HCT116 (cell line): ENCODE measurements at regions not wholly inside any gene's neighbourhood (a gene's known extent, or its start where the extent isn't known, plus 50 kb on each side); places are given as distances from the start of the nearest gene placed in this dataset.

Experiments used
- ATAC-seq: fragments of 200-7000 bp; cut with Tn5 transposase; 2 replicates; pipeline ENCODE4 v1.9.1; 2020; ENCODE audit warnings: mild to moderate bottlenecking, moderate library complexity
- BruUV-seq: library from RNA; stranded (reverse); fragments of 400-500 nt; replicated peaks from 2 replicates; lab custom pipeline; 2021; lab: Mats Ljungman, UMichigan
- CTCF ChIA-PET: fragments of 300-600 bp; sonication (Branson Sonifier 250); formaldehyde crosslinking; loops from one replicate; lab custom pipeline; 2021; ENCODE audit warnings: antibody characterized with exemption; lab: Charles Lee
- POLR2A ChIA-PET: fragments of 300-600, 350-600 bp; sonication (Branson Sonifier 250); formaldehyde crosslinking; loops from one replicate; lab custom pipeline; 2021; ENCODE audit warnings: antibody characterized with exemption; lab: Charles Lee
- RAD21 ChIA-PET, 2 experiments: fragments of 300-600 bp; sonication (Branson Sonifier 250); formaldehyde crosslinking; loops; one replicate each; lab custom pipeline; 2023; ENCODE audit warnings: low total read pairs in 2 of 2; ENCODE audit not compliant: uncharacterized antibody in 2 of 2, unreplicated experiment in 2 of 2, low non-redundant PET in 1 of 2; lab: Charles Lee
- DNase-seq: peaks from one replicate; pipeline ENCODE4 v3.0.0-alpha.2; 2010; ENCODE audit warnings: low read depth, low spot score
- H2AFZ ChIP-seq: fragments of 200-600 bp; shearing (Covaris generic), sonication (generic); 2 replicates; pipeline ENCODE4 v1.6.1; 2017; ENCODE audit warnings: low read depth, mixed run types, mixed read lengths, antibody characterized with exemption, low read length; ENCODE audit not compliant: poor library complexity, severe bottlenecking
- H3K27ac ChIP-seq: 2 replicates; pipeline ENCODE4 v1.5.1; 2012; ENCODE audit warnings: low read depth, low read length
- H3K27me3 ChIP-seq: fragments of 200-600 bp; sonication (generic); 2 replicates; pipeline ENCODE4 v1.6.1; 2016; ENCODE audit warnings: mixed run types, low read length, mixed read lengths; ENCODE audit not compliant: insufficient read depth
- H3K36me3 ChIP-seq, 2 experiments: fragments of 200-500 bp in 1 of 2; fragments of 200-600 bp in 1 of 2; sonication (Bioruptor generic) in 1 of 2; sonication (generic) in 1 of 2; 2 replicates each; pipeline versions ENCODE4 v1.5.1 to v1.6.1; 2014 to 2016; ENCODE audit warnings: low read length in 2 of 2, inconsistent platforms in 1 of 2, mixed read lengths in 1 of 2, mixed run types in 1 of 2; ENCODE audit not compliant: insufficient read depth in 2 of 2, control insufficient read depth in 1 of 2
- H3K4me1 ChIP-seq, 2 experiments: fragments of 200-600 bp in 1 of 2; sonication (generic) in 1 of 2; 2 replicates each; pipeline versions ENCODE4 v1.5.1 to v1.6.1; 2012 to 2017; ENCODE audit warnings: low read length in 2 of 2, inconsistent platforms in 1 of 2, mild to moderate bottlenecking in 1 of 2, mixed read lengths in 1 of 2, mixed run types in 1 of 2, moderate library complexity in 1 of 2; ENCODE audit not compliant: insufficient read depth in 2 of 2, control insufficient read depth in 1 of 2
- H3K4me2 ChIP-seq: fragments of 200-600 bp; sonication (generic); 2 replicates; pipeline ENCODE4 v1.6.1; 2017; ENCODE audit warnings: mixed run types, low read length, mixed read lengths
- H3K4me3 ChIP-seq, 2 experiments: fragments of 200-600 bp in 1 of 2; sonication (generic) in 1 of 2; replicated peaks in 1 of 2; 2 replicates each; pipeline ENCODE4 v1.5.1; 2011 to 2016; ENCODE audit warnings: low read length in 2 of 2, control low read depth in 1 of 2, low read depth in 1 of 2, mild to moderate bottlenecking in 1 of 2, mixed read lengths in 1 of 2, mixed run types in 1 of 2
- H3K79me2 ChIP-seq: fragments of 200-600 bp; sonication (generic); 2 replicates; pipeline ENCODE4 v1.6.1; 2017; ENCODE audit warnings: mild to moderate bottlenecking, mixed run types, low read length, moderate library complexity, mixed read lengths; ENCODE audit not compliant: insufficient read depth
- H3K9ac ChIP-seq: fragments of 200-600 bp; sonication (generic); 2 replicates; pipeline ENCODE4 v1.6.1; 2016; ENCODE audit warnings: low read length, mixed read lengths
- H3K9me2 ChIP-seq: fragments of 200-600 bp; sonication (generic), shearing (Covaris generic); 2 replicates; pipeline ENCODE4 v1.6.1; 2017; ENCODE audit warnings: mixed run types, mild to moderate bottlenecking, moderate library complexity; ENCODE audit not compliant: insufficient read depth
- H3K9me3 ChIP-seq, 2 experiments: fragments of 200-500 bp in 1 of 2; fragments of 200-600 bp in 1 of 2; sonication (Bioruptor generic) in 1 of 2; sonication (generic) in 1 of 2; 2 replicates each; pipeline ENCODE4 v1.6.1; 2014 to 2017; ENCODE audit warnings: low read length in 2 of 2, mixed read lengths in 2 of 2, inconsistent platforms in 1 of 2, low read depth in 1 of 2, mild to moderate bottlenecking in 1 of 2, mixed run types in 1 of 2, moderate library complexity in 1 of 2; ENCODE audit not compliant: control insufficient read depth in 1 of 2, insufficient read depth in 1 of 2
- H4K20me1 ChIP-seq: fragments of 200-600 bp; sonication (generic), shearing (Covaris generic); 2 replicates; pipeline ENCODE4 v1.6.1; 2017; ENCODE audit warnings: mixed run types, mild to moderate bottlenecking, moderate library complexity; ENCODE audit not compliant: insufficient read depth
- ATF3 ChIP-seq: IDR thresholded peaks from 2 replicates; pipeline ENCODE4 v1.6.1; 2012
- CTCF ChIP-seq, 3 experiments: fragments of 200-600 bp in 1 of 3; sonication (generic) in 1 of 3; IDR thresholded peaks in 2 of 3; conservative IDR thresholded peaks in 1 of 3; 2 replicates each; pipeline ENCODE4 v1.5.1; 2012 to 2017; ENCODE audit warnings: low read depth in 2 of 3, low read length in 2 of 3, antibody characterized with exemption in 1 of 3, borderline replicate concordance in 1 of 3, control low read depth in 1 of 3, mild to moderate bottlenecking in 1 of 3, mixed read lengths in 1 of 3, mixed run types in 1 of 3, moderate library complexity in 1 of 3; ENCODE audit not compliant: insufficient read depth in 1 of 3
- EGR1 ChIP-seq: IDR thresholded peaks from 2 replicates; pipeline ENCODE4 v1.6.1; 2012; ENCODE audit warnings: low read depth
- ELF1 ChIP-seq: IDR thresholded peaks from 2 replicates; pipeline ENCODE4 v1.6.1; 2012; ENCODE audit warnings: low read depth, borderline replicate concordance
- EZH2 ChIP-seq: fragments of 200-600 bp; sonication (generic); IDR thresholded peaks from 2 replicates; pipeline ENCODE4 v1.6.1; 2017; ENCODE audit warnings: antibody characterized with exemption, mixed run types
- EZH2phosphoT487 ChIP-seq: fragments of 200-600 bp; IDR thresholded peaks from 2 replicates; pipeline ENCODE4 v1.6.1; 2018; ENCODE audit warnings: antibody characterized with exemption, borderline replicate concordance
- FOSL1 ChIP-seq: IDR thresholded peaks from 2 replicates; pipeline ENCODE4 v1.6.1; 2012; ENCODE audit warnings: low read depth
- JUND ChIP-seq: IDR thresholded peaks from 2 replicates; pipeline ENCODE4 v1.6.1; 2012
- MAX ChIP-seq: IDR thresholded peaks from 2 replicates; pipeline ENCODE4 v1.6.1; 2012
- POLR2A ChIP-seq: IDR thresholded peaks from 2 replicates; pipeline ENCODE4 v1.7.0; 2011; ENCODE audit warnings: borderline replicate concordance; ENCODE audit not compliant: insufficient read depth, insufficient read length; ENCODE audit errors: extremely low read depth
- POLR2AphosphoS5 ChIP-seq: IDR thresholded peaks from 2 replicates; pipeline ENCODE4 v1.6.1; 2011; ENCODE audit warnings: mild to moderate bottlenecking, low read depth, low read length, moderate library complexity
- RAD21 ChIP-seq: IDR thresholded peaks from 2 replicates; pipeline ENCODE4 v1.6.1; 2012; ENCODE audit warnings: low read depth, mild to moderate bottlenecking
- SRF ChIP-seq: IDR thresholded peaks from 2 replicates; pipeline ENCODE4 v1.6.1; 2012; ENCODE audit warnings: low read depth
- YY1 ChIP-seq: IDR thresholded peaks from 2 replicates; pipeline ENCODE4 v1.6.1; 2011; ENCODE audit warnings: low read length, low read depth, moderate library complexity, mild to moderate bottlenecking; ENCODE audit not compliant: insufficient replicate concordance; ENCODE audit errors: extremely low read depth
- ZBTB33 ChIP-seq: IDR thresholded peaks from 2 replicates; pipeline ENCODE4 v1.6.1; 2011; ENCODE audit warnings: mild to moderate bottlenecking, low read length, moderate library complexity; ENCODE audit not compliant: insufficient replicate concordance; ENCODE audit errors: extremely low read depth
- ZFX ChIP-seq: fragments of 450-650 bp; IDR thresholded peaks from 2 replicates; pipeline ENCODE4 v1.6.1; 2017
- ZNF274 ChIP-seq: fragments of 200-500 bp; sonication (Bioruptor generic); IDR thresholded peaks from 2 replicates; pipeline ENCODE4 v1.6.1; 2014; ENCODE audit warnings: mild to moderate bottlenecking, low read depth, low read length, inconsistent platforms
- intact Hi-C: fragments of 100-400 bp; cut with micrococcal nuclease; formaldehyde crosslinking; loops from 2 replicates; pipeline ENCODE4 v1.10.0; 2022

- H3K9me2 ChIP-seq: no peaks in the 10 kb centered on the region
- peaks cover 17% of the 10 kb centered on the region; the same call in 1 of the 2 replicates for H3K27me3 ChIP-seq
- ChIA-PET POLR2A (no interaction called here), RAD21 (no interaction called here), CTCF (no interaction called here)
- no peaks in the 10 kb centered on the region for H4K20me1 ChIP-seq
- no peak for TF ChIP-seq ZBTB33
- TF ChIP-seq ZNF274: no peak
- no peak for TF ChIP-seq RAD21
- TF ChIP-seq MAX: no peak
- ATAC-seq (no peak), DNase-seq (no peak)
- no TSS peak for BruUV-seq
- H3K4me2 ChIP-seq: no peak overlapping the region
- H3K4me1 ChIP-seq: no peaks in the 10 kb centered on the region
- no peak overlapping the region for H2AFZ ChIP-seq
- H3K9ac ChIP-seq: no peak overlapping the region
- no peaks in the 10 kb centered on the region for H3K36me3 ChIP-seq
- H3K79me2 ChIP-seq: no peaks in the 10 kb centered on the region
- H3K4me3 ChIP-seq: no peak overlapping the region
- intact Hi-C loops: no loop called here
- no peak overlapping the region for H3K27ac ChIP-seq
- H3K9me3 ChIP-seq: no peaks in the 10 kb centered on the region
Measured at GRCh38 chr22:22390989-22391388, 117.6 kb downstream of the ZNF280B start.

- DNase-seq: no peak
- intact Hi-C loops: no loop called here
- no peak overlapping the region for H3K4me3 ChIP-seq
- H3K9ac ChIP-seq: no peak overlapping the region
- RAD21 ChIA-PET: no interaction called here
- H3K79me2 ChIP-seq: no peaks in the 10 kb centered on the region
- peaks cover 12% of the 10 kb centered on the region; the same call in 1 of the 2 replicates for H3K27me3 ChIP-seq
- no peaks in the 10 kb centered on the region for H3K9me3 ChIP-seq
- peaks cover 0 to 1% of the 10 kb centered on the region in 2 experiments; a peak in 1 of 4 replicates for H3K4me1 ChIP-seq
- no peaks in the 10 kb centered on the region for H4K20me1 ChIP-seq
- POLR2A ChIA-PET: no interaction called here
- ATAC-seq: no peak
- no peak overlapping the region for H3K4me2 ChIP-seq
- no peaks in the 10 kb centered on the region for H3K36me3 ChIP-seq
- no peak overlapping the region for H3K27ac ChIP-seq
- no peak overlapping the region for H2AFZ ChIP-seq
- no TSS peak for BruUV-seq
- no peaks in the 10 kb centered on the region for H3K9me2 ChIP-seq
- CTCF ChIA-PET: no interaction called here
- TF ChIP-seq EZH2phosphoT487 (no peak), SRF (no peak), MAX (no peak), EGR1 (no peak), JUND (no peak), EZH2 (no peak), RAD21 (no peak), POLR2A (no peak), CTCF (IDR thresholded peaks at IDR 0.05 in 2 of 3, conservative IDR thresholded peaks at IDR 0.05 in 1 of 3; ENCODE audit: borderline replicate concordance in 1 of 3, insufficient read depth in 1 of 3, low read depth in 2 of 3, low read length in 2 of 3) (no peak), ZFX (no peak), FOSL1 (no peak), YY1 (no peak), ATF3 (no peak), POLR2AphosphoS5 (no peak), ELF1 (no peak)
Measured at GRCh38 chr22:22391543-22391942, 117.0 kb downstream of the ZNF280B start.
